Mesendoderm (in vitro differentiated cells): ENCODE measurements at regions not wholly inside any gene's neighbourhood (a gene's known extent, or its start where the extent isn't known, plus 50 kb on each side); places are given as distances from the start of the nearest gene placed in this dataset.

ENCODE experiments used
- DNase-seq: peaks from one replicate; pipeline ENCODE4 v3.0.0; 2013
- H2AK5ac ChIP-seq: 2 replicates; pipeline ENCODE4 v1.6.1; 2013; ENCODE audit warnings: low read length, inconsistent platforms
- H2BK120ac ChIP-seq: 2 replicates; pipeline ENCODE4 v1.6.1; 2013; ENCODE audit warnings: low read depth, mild to moderate bottlenecking, low read length, moderate library complexity, mixed read lengths
- H2BK15ac ChIP-seq: replicated peaks from 2 replicates; pipeline ENCODE4 v1.6.1; 2013; ENCODE audit warnings: low read depth, mild to moderate bottlenecking, moderate library complexity
- H2BK5ac ChIP-seq: 2 replicates; pipeline ENCODE4 v1.6.1; 2013; ENCODE audit warnings: low read length, inconsistent platforms
- H3K18ac ChIP-seq: 2 replicates; pipeline ENCODE4 v1.6.1; 2013; ENCODE audit warnings: mild to moderate bottlenecking, low read length, mixed read lengths
- H3K23ac ChIP-seq: one replicate; pipeline ENCODE4 v1.6.1; 2013; ENCODE audit warnings: low read length
- H3K27ac ChIP-seq: 2 replicates; pipeline ENCODE4 v1.5.1; 2013; ENCODE audit warnings: low read depth, mild to moderate bottlenecking, inconsistent platforms, low read length, moderate library complexity
- H3K27me3 ChIP-seq: 2 replicates; pipeline ENCODE4 v1.6.1; 2013; ENCODE audit warnings: low read length, control low read depth, mild to moderate bottlenecking, inconsistent platforms; ENCODE audit not compliant: insufficient read depth, poor library complexity
- H3K36me3 ChIP-seq: 2 replicates; pipeline ENCODE4 v1.6.1; 2013; ENCODE audit warnings: low read length, inconsistent platforms; ENCODE audit not compliant: control insufficient read depth, insufficient read depth
- H3K4ac ChIP-seq: one replicate; pipeline ENCODE4 v1.6.1; 2013; ENCODE audit warnings: low read depth, mild to moderate bottlenecking, low read length, moderate library complexity
- H3K4me1 ChIP-seq: 2 replicates; pipeline ENCODE4 v1.6.1; 2013; ENCODE audit warnings: low read depth, low read length, inconsistent platforms; ENCODE audit not compliant: control insufficient read depth
- H3K4me2 ChIP-seq: 2 replicates; pipeline ENCODE4 v1.6.1; 2013; ENCODE audit warnings: low read length
- H3K4me3 ChIP-seq: 2 replicates; pipeline ENCODE4 v1.5.1; 2013; ENCODE audit warnings: mild to moderate bottlenecking, low read length
- H3K56ac ChIP-seq: one replicate; pipeline ENCODE4 v1.6.1; 2013; ENCODE audit warnings: low read length
- H3K79me1 ChIP-seq: 2 replicates; pipeline ENCODE4 v1.6.1; 2013; ENCODE audit warnings: low read length, inconsistent platforms
- H3K79me2 ChIP-seq: 2 replicates; pipeline ENCODE4 v1.6.1; 2013; ENCODE audit warnings: mild to moderate bottlenecking, low read length; ENCODE audit not compliant: control insufficient read depth, insufficient read depth
- H3K9ac ChIP-seq: 2 replicates; pipeline ENCODE4 v1.6.1; 2013; ENCODE audit warnings: low read length, inconsistent platforms
- H4K5ac ChIP-seq: one replicate; pipeline ENCODE4 v1.6.1; 2013; ENCODE audit warnings: low read length
- H4K8ac ChIP-seq: one replicate; pipeline ENCODE4 v1.6.1; 2013; ENCODE audit warnings: low read depth, mild to moderate bottlenecking, control low read depth, low read length, moderate library complexity
- WGBS: extraction: QIAGEN DNeasy Blood & Tissue Kit; methylation state at CpG from one replicate; pipeline ENCODE4 v1.1.7; 2013; ENCODE audit warnings: low lambda C conversion rate, missing lambda C conversion rate; ENCODE audit not compliant: insufficient coverage; ENCODE audit errors: extremely low coverage; 5-methylcytosine and 5-hydroxymethylcytosine counted together

GRCh38 chr4:187064033-187064432 lies 340.4 kb upstream of the FAT1 start:
- H3K4me3 ChIP-seq = no peak overlapping the region
- H3K9ac ChIP-seq = no peak overlapping the region
- no peak overlapping the region for H2AK5ac ChIP-seq
- WGBS = no CpG with 5 or more reads among the region's 30 CpGs
- H3K23ac ChIP-seq = no peak overlapping the region
- no peak overlapping the region for H3K4ac ChIP-seq
- H4K5ac ChIP-seq = no peak overlapping the region
- no peaks in the 10 kb centered on the region for H3K36me3 ChIP-seq
- no peaks in the 10 kb centered on the region for H3K79me2 ChIP-seq
- no peak overlapping the region for H4K8ac ChIP-seq
- no peak overlapping the region for H3K27ac ChIP-seq
- no peak overlapping the region for H3K56ac ChIP-seq
- H3K27me3 ChIP-seq = no peaks in the 10 kb centered on the region
- no peak overlapping the region for H2BK120ac ChIP-seq
- no peak for DNase-seq
- no peaks in the 10 kb centered on the region for H3K79me1 ChIP-seq
- H2BK5ac ChIP-seq = no peak overlapping the region
- no peak overlapping the region for H2BK15ac ChIP-seq
- H3K4me2 ChIP-seq = no peak overlapping the region
- no peak overlapping the region for H3K18ac ChIP-seq
- no peaks in the 10 kb centered on the region for H3K4me1 ChIP-seq

- Histone ChIP-seq H4K8ac (no peak overlapping the region), H2AK5ac (no peak overlapping the region), H3K36me3 (no peaks in the 10 kb centered on the region), H3K4ac (no peak overlapping the region), H3K27me3 (no peaks in the 10 kb centered on the region), H2BK15ac (no peak overlapping the region), H4K5ac (no peak overlapping the region), H3K56ac (no peak overlapping the region), H3K23ac (no peak overlapping the region), H3K4me2 (no peak overlapping the region), H2BK5ac (no peak overlapping the region), H3K4me1 (no peaks in the 10 kb centered on the region), H3K79me1 (no peaks in the 10 kb centered on the region), H3K27ac (no peak overlapping the region), H2BK120ac (no peak overlapping the region), H3K18ac (no peak overlapping the region), H3K9ac (no peak overlapping the region), H3K79me2 (no peaks in the 10 kb centered on the region), H3K4me3 (no peak overlapping the region)
- WGBS = no CpG with 5 or more reads among the region's 1 CpG
- DNase-seq = no peak
Observed at GRCh38 chr4:187065396-187065795, 341.7 kb upstream of the FAT1 start.

GRCh38 chr4:187065806-187066205 lies 342.1 kb upstream of the FAT1 start:
- no peak overlapping the region for H3K56ac ChIP-seq
- H3K27ac ChIP-seq = no peak overlapping the region
- no peaks in the 10 kb centered on the region for H3K79me2 ChIP-seq
- H3K4me1 ChIP-seq = no peaks in the 10 kb centered on the region
- no peak overlapping the region for H3K4me3 ChIP-seq
- H3K36me3 ChIP-seq = no peaks in the 10 kb centered on the region
- H3K23ac ChIP-seq = no peak overlapping the region
- WGBS = no CpG with 5 or more reads among the region's 13 CpGs
- no peak overlapping the region for H2BK5ac ChIP-seq
- H3K79me1 ChIP-seq = no peaks in the 10 kb centered on the region
- H4K8ac ChIP-seq = no peak overlapping the region
- no peak overlapping the region for H2BK120ac ChIP-seq
- H2AK5ac ChIP-seq = no peak overlapping the region
- H4K5ac ChIP-seq = no peak overlapping the region
- no peak overlapping the region for H3K4ac ChIP-seq
- no peaks in the 10 kb centered on the region for H3K27me3 ChIP-seq
- DNase-seq = no peak
- H3K4me2 ChIP-seq = no peak overlapping the region
- H3K9ac ChIP-seq = no peak overlapping the region
- no peak overlapping the region for H3K18ac ChIP-seq
- no peak overlapping the region for H2BK15ac ChIP-seq

GRCh38 chr4:187069398-187069797 lies 345.7 kb upstream of the FAT1 start:
- H3K9ac ChIP-seq = no peak overlapping the region
- no peaks in the 10 kb centered on the region for H3K36me3 ChIP-seq
- no peaks in the 10 kb centered on the region for H3K4me1 ChIP-seq
- no peaks in the 10 kb centered on the region for H3K79me2 ChIP-seq
- H2AK5ac ChIP-seq = no peak overlapping the region
- no peak overlapping the region for H3K23ac ChIP-seq
- no peak overlapping the region for H3K4me3 ChIP-seq
- WGBS = no CpG with 5 or more reads among the region's 10 CpGs
- no peak for DNase-seq
- no peak overlapping the region for H2BK5ac ChIP-seq
- no peak overlapping the region for H4K5ac ChIP-seq
- H3K18ac ChIP-seq = no peak overlapping the region
- no peak overlapping the region for H3K56ac ChIP-seq
- H2BK15ac ChIP-seq = no peak overlapping the region
- H3K27ac ChIP-seq = no peak overlapping the region
- no peak overlapping the region for H3K4me2 ChIP-seq
- no peak overlapping the region for H2BK120ac ChIP-seq
- no peak overlapping the region for H4K8ac ChIP-seq
- no peaks in the 10 kb centered on the region for H3K27me3 ChIP-seq
- H3K4ac ChIP-seq = no peak overlapping the region
- H3K79me1 ChIP-seq = no peaks in the 10 kb centered on the region

GRCh38 chr4:187070158-187070557 lies 346.5 kb upstream of the FAT1 start:
- H4K5ac ChIP-seq = no peak overlapping the region
- no peak overlapping the region for H3K4me3 ChIP-seq
- DNase-seq = no peak
- no peak overlapping the region for H3K18ac ChIP-seq
- H2BK120ac ChIP-seq = no peak overlapping the region
- no peaks in the 10 kb centered on the region for H3K79me1 ChIP-seq
- H4K8ac ChIP-seq = no peak overlapping the region
- H3K4ac ChIP-seq = no peak overlapping the region
- H3K27me3 ChIP-seq = no peaks in the 10 kb centered on the region
- H3K56ac ChIP-seq = no peak overlapping the region
- H3K4me1 ChIP-seq = no peaks in the 10 kb centered on the region
- no peak overlapping the region for H3K27ac ChIP-seq
- no peak overlapping the region for H3K4me2 ChIP-seq
- H2BK5ac ChIP-seq = no peak overlapping the region
- no peak overlapping the region for H3K9ac ChIP-seq
- no peak overlapping the region for H2BK15ac ChIP-seq
- H2AK5ac ChIP-seq = no peak overlapping the region
- no CpG with 5 or more reads among the region's 3 CpGs for WGBS
- no peaks in the 10 kb centered on the region for H3K36me3 ChIP-seq
- no peak overlapping the region for H3K23ac ChIP-seq
- no peaks in the 10 kb centered on the region for H3K79me2 ChIP-seq

GRCh38 chr4:187070740-187071139 lies 347.1 kb upstream of the FAT1 start:
- Histone ChIP-seq H3K4me2 (no peak overlapping the region), H3K4me1 (no peaks in the 10 kb centered on the region), H4K8ac (no peak overlapping the region), H3K4ac (no peak overlapping the region), H3K23ac (no peak overlapping the region), H3K79me1 (no peaks in the 10 kb centered on the region), H3K79me2 (no peaks in the 10 kb centered on the region), H3K56ac (no peak overlapping the region), H2BK5ac (no peak overlapping the region), H2AK5ac (no peak overlapping the region), H3K9ac (no peak overlapping the region), H3K4me3 (no peak overlapping the region), H2BK15ac (no peak overlapping the region), H3K18ac (no peak overlapping the region), H3K27me3 (no peaks in the 10 kb centered on the region), H2BK120ac (no peak overlapping the region), H3K27ac (no peak overlapping the region), H4K5ac (no peak overlapping the region), H3K36me3 (no peaks in the 10 kb centered on the region)
- no CpG with 5 or more reads among the region's 1 CpG for WGBS
- no peak for DNase-seq
